MM.1S (cell line): ENCODE measurements at regions not wholly inside any gene's neighbourhood (a gene's known extent, or its start where the extent isn't known, plus 50 kb on each side); places are given as distances from the start of the nearest gene placed in this dataset.

Experiments used
- DNase-seq: peaks from one replicate; pipeline ENCODE4 v3.0.0-alpha.2; 2015
- H2AFZ ChIP-seq: fragments of 300-600 bp; sonication (generic); 2 replicates; pipeline ENCODE4 v1.6.0; 2016; ENCODE audit warnings: antibody characterized with exemption, low read length
- H3F3A ChIP-seq: fragments of 300-600 bp; sonication (generic); 2 replicates; pipeline ENCODE4 v1.6.1; 2016; ENCODE audit warnings: mild to moderate bottlenecking, antibody characterized with exemption, low read length, moderate library complexity, mixed read lengths; ENCODE audit not compliant: insufficient read depth
- H3K27ac ChIP-seq: fragments of 300-600 bp; sonication (generic); 2 replicates; pipeline ENCODE4 v1.5.1; 2016; ENCODE audit warnings: mild to moderate bottlenecking, low read length
- H3K27me3 ChIP-seq: fragments of 300-600 bp; sonication (generic); replicated peaks from 2 replicates; pipeline ENCODE4 v1.6.0; 2016; ENCODE audit warnings: low read length; ENCODE audit not compliant: insufficient read depth
- H3K36me3 ChIP-seq: fragments of 300-600 bp; sonication (generic); replicated peaks from 2 replicates; pipeline ENCODE4 v1.6.1; 2016; ENCODE audit warnings: mild to moderate bottlenecking, low read length, mixed read lengths; ENCODE audit not compliant: insufficient read depth
- H3K4me1 ChIP-seq: fragments of 300-600 bp; sonication (generic); 2 replicates; pipeline ENCODE4 v1.6.1; 2016; ENCODE audit warnings: low read length, mixed read lengths
- H3K4me2 ChIP-seq: fragments of 300-600 bp; sonication (generic); 2 replicates; pipeline ENCODE4 v1.6.0; 2016; ENCODE audit warnings: low read depth, low read length
- H3K4me3 ChIP-seq: fragments of 300-600 bp; sonication (generic); 2 replicates; pipeline ENCODE4 v1.5.1; 2016; ENCODE audit warnings: low read length, mixed read lengths
- H3K79me2 ChIP-seq: fragments of 300-600 bp; sonication (generic); 2 replicates; pipeline ENCODE4 v1.6.1; 2016; ENCODE audit warnings: mixed run types, low read length, mixed read lengths
- H3K9ac ChIP-seq: fragments of 300-600 bp; sonication (generic); 2 replicates; pipeline ENCODE4 v1.6.1; 2016; ENCODE audit warnings: low read length, mixed read lengths
- H3K9me2 ChIP-seq: fragments of 300-600 bp; sonication (generic); replicated peaks from 2 replicates; pipeline ENCODE4 v1.6.1; 2016; ENCODE audit warnings: mild to moderate bottlenecking, low read length, mixed read lengths; ENCODE audit not compliant: insufficient read depth
- H3K9me3 ChIP-seq: fragments of 300-600 bp; sonication (generic); replicated peaks from 2 replicates; pipeline ENCODE4 v1.6.1; 2016; ENCODE audit warnings: mild to moderate bottlenecking, low read length, mixed read lengths; ENCODE audit not compliant: insufficient read depth
- H4K20me1 ChIP-seq: fragments of 300-600 bp; sonication (generic); 2 replicates; pipeline ENCODE4 v1.6.1; 2016; ENCODE audit warnings: mild to moderate bottlenecking, low read length, moderate library complexity, mixed read lengths; ENCODE audit not compliant: insufficient read depth
- CTCF ChIP-seq: fragments of 300-600 bp; sonication (generic); IDR thresholded peaks from 2 replicates; pipeline ENCODE4 v1.5.1; 2016; ENCODE audit warnings: antibody characterized with exemption, low read length, mixed read lengths
- EZH2 ChIP-seq: fragments of 300-600 bp; sonication (generic); optimal IDR thresholded peaks from 2 replicates; pipeline ENCODE3; 2017; ENCODE audit warnings: low read depth, mild to moderate bottlenecking, antibody characterized with exemption, low read length, mixed read lengths
- EZH2phosphoT487 ChIP-seq: fragments of 300-600 bp; sonication (generic); IDR thresholded peaks from 2 replicates; pipeline ENCODE4 v1.6.1; 2018; ENCODE audit warnings: antibody characterized with exemption, low read length

GRCh38 chr9:1200847-1201251 lies 150.7 kb downstream of the DMRT2 start:
- no peaks in the 10 kb centered on the region for H3K79me2 ChIP-seq
- no peaks in the 10 kb centered on the region for H3K9me3 ChIP-seq
- no peaks in the 10 kb centered on the region for H3K9me2 ChIP-seq
- no peaks in the 10 kb centered on the region for H3K27me3 ChIP-seq
- H3K36me3 ChIP-seq, result no peaks in the 10 kb centered on the region
- H3K4me2 ChIP-seq, result no peak overlapping the region
- H4K20me1 ChIP-seq, result no peaks in the 10 kb centered on the region
- TF ChIP-seq EZH2phosphoT487 (no peak), EZH2 (no peak), CTCF (no peak)
- H2AFZ ChIP-seq, result no peak overlapping the region
- H3K4me3 ChIP-seq, result no peak overlapping the region
- no peak overlapping the region for H3K27ac ChIP-seq
- DNase-seq, result no peak
- H3K4me1 ChIP-seq, result no peaks in the 10 kb centered on the region
- H3F3A ChIP-seq, result no peaks in the 10 kb centered on the region
- no peak overlapping the region for H3K9ac ChIP-seq

- no peaks in the 10 kb centered on the region for H3K36me3 ChIP-seq
Measured at GRCh38 chr9:1201262-1201661, 151.1 kb downstream of the DMRT2 start.

GRCh38 chr9:1201901-1202300 lies 151.7 kb downstream of the DMRT2 start:
- Histone ChIP-seq H3K9me3 (no peaks in the 10 kb centered on the region), H2AFZ (no peak overlapping the region), H3K4me2 (no peak overlapping the region), H3K79me2 (no peaks in the 10 kb centered on the region), H3K9ac (no peak overlapping the region), H4K20me1 (no peaks in the 10 kb centered on the region), H3K4me3 (no peak overlapping the region), H3F3A (no peaks in the 10 kb centered on the region), H3K36me3 (no peaks in the 10 kb centered on the region), H3K4me1 (no peaks in the 10 kb centered on the region), H3K9me2 (no peaks in the 10 kb centered on the region), H3K27me3 (no peaks in the 10 kb centered on the region), H3K27ac (no peak overlapping the region)
- no peak for TF ChIP-seq EZH2
- DNase-seq, result no peak

More at GRCh38 chr9:1201262-1201661, 151.1 kb downstream of the DMRT2 start:
- no peak for TF ChIP-seq EZH2phosphoT487
- no peak for TF ChIP-seq CTCF
- TF ChIP-seq EZH2, result no peak
- H3K9me3 ChIP-seq, result no peaks in the 10 kb centered on the region
- DNase-seq, result no peak
- H3K27ac ChIP-seq, result no peak overlapping the region
- H4K20me1 ChIP-seq, result no peaks in the 10 kb centered on the region
- H2AFZ ChIP-seq, result no peak overlapping the region
- H3K4me3 ChIP-seq, result no peak overlapping the region
- no peaks in the 10 kb centered on the region for H3F3A ChIP-seq
- no peaks in the 10 kb centered on the region for H3K4me1 ChIP-seq
- H3K9me2 ChIP-seq, result no peaks in the 10 kb centered on the region
- H3K27me3 ChIP-seq, result no peaks in the 10 kb centered on the region
- H3K4me2 ChIP-seq, result no peak overlapping the region
- H3K9ac ChIP-seq, result no peak overlapping the region
- no peaks in the 10 kb centered on the region for H3K79me2 ChIP-seq

- DNase-seq, result no peak
- no peak overlapping the region for H2AFZ ChIP-seq
- TF ChIP-seq EZH2 (no peak), EZH2phosphoT487 (no peak), CTCF (no peak)
- H3K27ac ChIP-seq, result no peak overlapping the region
- H3K9me3 ChIP-seq, result no peaks in the 10 kb centered on the region
- no peaks in the 10 kb centered on the region for H3K9me2 ChIP-seq
- H3K9ac ChIP-seq, result no peak overlapping the region
- no peak overlapping the region for H3K4me2 ChIP-seq
- no peaks in the 10 kb centered on the region for H3K79me2 ChIP-seq
- H4K20me1 ChIP-seq, result no peaks in the 10 kb centered on the region
- no peaks in the 10 kb centered on the region for H3K27me3 ChIP-seq
- no peaks in the 10 kb centered on the region for H3K4me1 ChIP-seq
- no peak overlapping the region for H3K4me3 ChIP-seq
- no peaks in the 10 kb centered on the region for H3K36me3 ChIP-seq
- no peaks in the 10 kb centered on the region for H3F3A ChIP-seq
Measured at GRCh38 chr9:1202512-1203280, 152.5 kb downstream of the DMRT2 start.
